ENCODE measurements at regions not wholly inside any gene's neighbourhood (a gene's known extent, or its start where the extent isn't known, plus 50 kb on each side); places are given as distances from the start of the nearest gene placed in this dataset.
"Not testable (repeated sequence)": the region's sequence is repeated elsewhere in the genome, so short reads cannot be mapped to it uniquely, and the experiment has no call there.

- Histone ChIP-seq H2AFZ (ENCODE audit: low read length) (no peak overlapping the region), H3K4me2 (ENCODE audit: low read length) (no peak overlapping the region), H3K36me3 (ENCODE audit: insufficient read depth, low read length) (no peaks in the 10 kb centered on the region), H3K9me2 (ENCODE audit: low read depth, low read length) (no peaks in the 10 kb centered on the region), H3K4me1 (ENCODE audit: insufficient read depth, low read length, severe bottlenecking) (no peaks in the 10 kb centered on the region), H3K4me3 (ENCODE audit: low read depth, low read length, poor library complexity, severe bottlenecking) (no peak overlapping the region), H4K20me1 (ENCODE audit: insufficient read depth, low read length) (no peaks in the 10 kb centered on the region), H3K9ac (ENCODE audit: low read length) (no peak overlapping the region), H3K79me2 (ENCODE audit: insufficient read depth, low read length) (no peaks in the 10 kb centered on the region), H3K9me3 (ENCODE audit: low read length) (no peaks in the 10 kb centered on the region), H3F3A (ENCODE audit: insufficient read depth, low read length) (no peaks in the 10 kb centered on the region), H3K27ac (ENCODE audit: low read depth, low read length, poor library complexity, severe bottlenecking) (no peak overlapping the region), H3K27me3 (ENCODE audit: insufficient read depth, low read length) (no peaks in the 10 kb centered on the region)
- no peak for TF ChIP-seq EZH2 (IDR thresholded peaks at IDR 0.05; ENCODE audit: borderline replicate concordance, low read length)
- no peak for TF ChIP-seq CTCF (IDR thresholded peaks at IDR 0.05; ENCODE audit: low read length)
These were observed 479.6 kb downstream of the CNTN3 start for GRCh38 chr3:74134831-74135230.

GRCh38 chr3:74131546-74132328 is 482.7 kb downstream of the CNTN3 start:
- not testable (repeated sequence) for H3K9me2 ChIP-seq (ENCODE audit: low read depth, low read length); H4K20me1 ChIP-seq (ENCODE audit: insufficient read depth, low read length); H3K36me3 ChIP-seq (ENCODE audit: insufficient read depth, low read length); H3K4me3 ChIP-seq (ENCODE audit: low read depth, low read length, poor library complexity, severe bottlenecking); H3K79me2 ChIP-seq (ENCODE audit: insufficient read depth, low read length); H3K27me3 ChIP-seq (ENCODE audit: insufficient read depth, low read length); H3K4me1 ChIP-seq (ENCODE audit: insufficient read depth, low read length, severe bottlenecking); H2AFZ ChIP-seq (ENCODE audit: low read length); H3K4me2 ChIP-seq (ENCODE audit: low read length); H3K27ac ChIP-seq (ENCODE audit: low read depth, low read length, poor library complexity, severe bottlenecking); H3K9me3 ChIP-seq (ENCODE audit: low read length); H3F3A ChIP-seq (ENCODE audit: insufficient read depth, low read length); H3K9ac ChIP-seq (ENCODE audit: low read length)

GRCh38 chr3:74129611-74130010 is 484.8 kb downstream of the CNTN3 start:
- H3K4me1 ChIP-seq (ENCODE audit: insufficient read depth, low read length, severe bottlenecking): no peaks in the 10 kb centered on the region
- no peaks in the 10 kb centered on the region for H3F3A ChIP-seq (ENCODE audit: insufficient read depth, low read length)
- no peak overlapping the region for H2AFZ ChIP-seq (ENCODE audit: low read length)
- H3K9ac ChIP-seq (ENCODE audit: low read length): no peak overlapping the region
- no peaks in the 10 kb centered on the region for H3K36me3 ChIP-seq (ENCODE audit: insufficient read depth, low read length)
- TF ChIP-seq CTCF (IDR thresholded peaks at IDR 0.05; ENCODE audit: low read length) (no peak), EZH2 (IDR thresholded peaks at IDR 0.05; ENCODE audit: borderline replicate concordance, low read length) (no peak)
- no peak overlapping the region for H3K27ac ChIP-seq (ENCODE audit: low read depth, low read length, poor library complexity, severe bottlenecking)
- no peak overlapping the region for H3K4me2 ChIP-seq (ENCODE audit: low read length)
- no peaks in the 10 kb centered on the region for H3K27me3 ChIP-seq (ENCODE audit: insufficient read depth, low read length)
- H3K9me2 ChIP-seq (ENCODE audit: low read depth, low read length): no peaks in the 10 kb centered on the region
- no peaks in the 10 kb centered on the region for H4K20me1 ChIP-seq (ENCODE audit: insufficient read depth, low read length)
- no peaks in the 10 kb centered on the region for H3K9me3 ChIP-seq (ENCODE audit: low read length)
- no peaks in the 10 kb centered on the region for H3K79me2 ChIP-seq (ENCODE audit: insufficient read depth, low read length)
- no peak overlapping the region for H3K4me3 ChIP-seq (ENCODE audit: low read depth, low read length, poor library complexity, severe bottlenecking)

- no peaks in the 10 kb centered on the region for H3K79me2 ChIP-seq (ENCODE audit: insufficient read depth, low read length)
- no peaks in the 10 kb centered on the region for H3K9me3 ChIP-seq (ENCODE audit: low read length)
- no peak for TF ChIP-seq CTCF (IDR thresholded peaks at IDR 0.05; ENCODE audit: low read length)
- no peak for TF ChIP-seq EZH2 (IDR thresholded peaks at IDR 0.05; ENCODE audit: borderline replicate concordance, low read length)
- no peaks in the 10 kb centered on the region for H3K27me3 ChIP-seq (ENCODE audit: insufficient read depth, low read length)
- H4K20me1 ChIP-seq (ENCODE audit: insufficient read depth, low read length): no peaks in the 10 kb centered on the region
- H3K4me2 ChIP-seq (ENCODE audit: low read length): no peak overlapping the region
- H2AFZ ChIP-seq (ENCODE audit: low read length): no peak overlapping the region
- no peaks in the 10 kb centered on the region for H3F3A ChIP-seq (ENCODE audit: insufficient read depth, low read length)
- no peak overlapping the region for H3K4me3 ChIP-seq (ENCODE audit: low read depth, low read length, poor library complexity, severe bottlenecking)
- H3K9ac ChIP-seq (ENCODE audit: low read length): no peak overlapping the region
- no peaks in the 10 kb centered on the region for H3K9me2 ChIP-seq (ENCODE audit: low read depth, low read length)
- no peak overlapping the region for H3K27ac ChIP-seq (ENCODE audit: low read depth, low read length, poor library complexity, severe bottlenecking)
- H3K36me3 ChIP-seq (ENCODE audit: insufficient read depth, low read length): no peaks in the 10 kb centered on the region
- no peaks in the 10 kb centered on the region for H3K4me1 ChIP-seq (ENCODE audit: insufficient read depth, low read length, severe bottlenecking)
These were observed 485.4 kb downstream of the CNTN3 start for GRCh38 chr3:74129056-74129455.
